NCI-H2227 (cell line): ENCODE measurements at regions not wholly inside any gene's neighbourhood (a gene's known extent, or its start where the extent isn't known, plus 50 kb on each side); places are given as distances from the start of the nearest gene placed in this dataset.
A peak's percentile ranks its signal among the peaks of the same experiment; 100 is the strongest.
"Not testable (repeated sequence)": the region's sequence is repeated elsewhere in the genome, so short reads cannot be mapped to it uniquely, and the experiment has no call there.

ENCODE experiments used
- DNase-seq: peaks from one replicate; lab custom pipeline; 2025; ENCODE audit not compliant: unreplicated experiment; lab: John Stamatoyannopoulos, UW

DNA sequence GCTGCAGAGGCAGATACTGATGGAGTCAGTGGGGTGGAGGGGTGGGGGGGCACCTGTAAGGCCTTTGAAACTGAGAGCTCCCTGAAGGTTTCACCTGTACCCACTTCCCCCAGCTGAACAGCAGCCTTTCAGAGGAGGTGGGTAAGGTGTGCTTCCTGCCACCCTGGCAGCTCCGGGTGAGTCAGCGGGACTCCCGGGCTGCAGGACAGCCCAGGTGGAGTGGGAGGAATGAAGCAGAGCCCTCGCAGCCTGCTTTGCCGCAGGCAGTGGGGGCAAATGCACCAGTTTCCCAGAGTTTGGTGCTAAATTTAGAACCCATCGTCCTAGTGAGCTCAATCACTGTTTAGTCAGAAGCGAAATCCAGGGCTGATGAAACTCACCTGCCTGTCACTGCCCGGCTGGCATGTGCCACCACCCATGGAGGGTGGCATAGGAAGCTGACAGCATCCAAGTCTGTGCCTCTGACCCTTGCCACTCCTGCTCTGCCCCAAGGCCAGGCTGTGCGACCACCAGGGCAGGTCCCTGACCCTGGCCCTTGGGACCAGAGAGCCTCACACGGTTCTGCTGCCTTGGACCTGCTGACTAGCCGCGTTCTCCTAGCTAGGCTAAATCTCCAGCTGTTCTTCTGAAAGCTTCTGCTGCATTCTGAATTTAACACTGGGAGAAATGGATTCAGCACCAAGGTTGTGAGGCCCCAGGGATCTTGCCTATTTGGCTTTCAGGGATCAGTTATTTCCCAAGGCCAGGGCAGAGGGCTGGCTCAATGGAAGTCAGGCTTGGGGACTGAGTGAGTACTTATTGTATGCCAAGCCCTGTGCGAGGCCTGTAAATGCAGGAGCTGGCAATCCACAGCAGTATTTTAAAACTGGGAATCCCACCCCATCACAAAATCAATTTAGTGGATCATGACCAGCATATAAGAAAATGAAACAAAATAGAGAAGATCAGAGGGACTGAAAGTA lies 67.3 kb upstream of the RASGRF1 start:
- no peak for DNase-seq

DNA sequence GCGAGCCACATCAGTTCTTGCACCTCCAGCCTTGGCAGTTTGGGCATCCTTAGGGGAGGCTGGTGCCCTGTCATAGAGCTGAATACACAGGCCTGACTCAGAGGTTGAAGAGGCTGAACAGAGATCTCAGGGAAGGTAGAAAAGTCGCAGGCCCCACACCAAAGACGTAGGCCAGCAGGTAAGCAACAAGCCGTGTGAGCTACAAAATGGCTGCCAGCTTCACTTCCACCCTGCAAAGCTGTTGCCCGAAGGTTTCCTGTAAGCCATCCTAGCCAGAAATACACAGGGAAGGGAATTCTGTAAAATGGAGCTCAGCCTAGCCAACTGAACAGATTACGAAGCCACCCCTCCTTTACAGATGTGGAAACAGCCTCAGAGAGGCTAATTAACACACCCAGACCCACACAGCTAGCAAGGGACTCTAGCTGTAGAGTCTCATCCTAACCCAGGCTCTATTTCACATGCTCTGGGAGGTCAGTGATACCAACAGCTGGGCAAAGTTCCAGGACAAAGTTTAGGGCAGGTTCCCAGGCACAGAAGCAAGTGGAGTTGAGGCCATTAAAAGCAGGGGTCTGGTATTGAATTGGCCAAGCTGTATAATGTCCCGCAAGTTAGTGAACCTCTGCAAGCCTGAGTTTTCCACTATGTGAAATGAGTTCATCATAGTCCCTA lies 66.3 kb upstream of the RASGRF1 start:
- DNase-seq = no peak

GRCh38 chr15:79154483-79155135 lies 64.0 kb upstream of the RASGRF1 start:
- DNase-seq = peak; percentile 37

- DNase-seq = not testable (repeated sequence)
These were observed 53.7 kb upstream of the RASGRF1 start for GRCh38 chr15:79144290-79144689.

- no peak for DNase-seq
These were observed 50.4 kb upstream of the RASGRF1 start for GRCh38 chr15:79140846-79141570.
